ENCODE measurements at regions not wholly inside any gene's neighbourhood (a gene's known extent, or its start where the extent isn't known, plus 50 kb on each side); places are given as distances from the start of the nearest gene placed in this dataset.
"Not testable (repeated sequence)": the region's sequence is repeated elsewhere in the genome, so short reads cannot be mapped to it uniquely, and the experiment has no call there.

GRCh38 chr14:105858676-105859025 lies 332.3 kb downstream of the TMEM121 start:
- DNase-seq (ENCODE audit: low read depth in 1 of 2, low spot score in 1 of 2) = no peak
- no peak overlapping the region for H3K4me3 ChIP-seq (replicated peaks; ENCODE audit: insufficient read depth, low read length)
- no peaks in the 10 kb centered on the region for H3K27me3 ChIP-seq (ENCODE audit: insufficient read depth, poor library complexity, severe bottlenecking)

GRCh38 chr14:105859073-105859716 lies 332.8 kb downstream of the TMEM121 start:
- not testable (repeated sequence) for H3K4me3 ChIP-seq (replicated peaks; ENCODE audit: insufficient read depth, low read length); H3K27me3 ChIP-seq (ENCODE audit: insufficient read depth, poor library complexity, severe bottlenecking); DNase-seq (ENCODE audit: low read depth in 1 of 2, low spot score in 1 of 2); H3K27ac ChIP-seq (replicated peaks)

More at GRCh38 chr14:105858676-105859025, 332.3 kb downstream of the TMEM121 start:
- no peak overlapping the region for H3K27ac ChIP-seq (replicated peaks)
- TF ChIP-seq, protein P1, sequence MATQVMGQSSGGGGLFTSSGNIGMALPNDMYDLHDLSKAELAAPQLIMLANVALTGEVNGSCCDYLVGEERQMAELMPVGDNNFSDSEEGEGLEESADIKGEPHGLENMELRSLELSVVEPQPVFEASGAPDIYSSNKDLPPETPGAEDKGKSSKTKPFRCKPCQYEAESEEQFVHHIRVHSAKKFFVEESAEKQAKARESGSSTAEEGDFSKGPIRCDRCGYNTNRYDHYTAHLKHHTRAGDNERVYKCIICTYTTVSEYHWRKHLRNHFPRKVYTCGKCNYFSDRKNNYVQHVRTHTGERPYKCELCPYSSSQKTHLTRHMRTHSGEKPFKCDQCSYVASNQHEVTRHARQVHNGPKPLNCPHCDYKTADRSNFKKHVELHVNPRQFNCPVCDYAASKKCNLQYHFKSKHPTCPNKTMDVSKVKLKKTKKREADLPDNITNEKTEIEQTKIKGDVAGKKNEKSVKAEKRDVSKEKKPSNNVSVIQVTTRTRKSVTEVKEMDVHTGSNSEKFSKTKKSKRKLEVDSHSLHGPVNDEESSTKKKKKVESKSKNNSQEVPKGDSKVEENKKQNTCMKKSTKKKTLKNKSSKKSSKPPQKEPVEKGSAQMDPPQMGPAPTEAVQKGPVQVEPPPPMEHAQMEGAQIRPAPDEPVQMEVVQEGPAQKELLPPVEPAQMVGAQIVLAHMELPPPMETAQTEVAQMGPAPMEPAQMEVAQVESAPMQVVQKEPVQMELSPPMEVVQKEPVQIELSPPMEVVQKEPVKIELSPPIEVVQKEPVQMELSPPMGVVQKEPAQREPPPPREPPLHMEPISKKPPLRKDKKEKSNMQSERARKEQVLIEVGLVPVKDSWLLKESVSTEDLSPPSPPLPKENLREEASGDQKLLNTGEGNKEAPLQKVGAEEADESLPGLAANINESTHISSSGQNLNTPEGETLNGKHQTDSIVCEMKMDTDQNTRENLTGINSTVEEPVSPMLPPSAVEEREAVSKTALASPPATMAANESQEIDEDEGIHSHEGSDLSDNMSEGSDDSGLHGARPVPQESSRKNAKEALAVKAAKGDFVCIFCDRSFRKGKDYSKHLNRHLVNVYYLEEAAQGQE (IDR thresholded peaks at IDR 0.05; ENCODE audit: insufficient replicate concordance, low read depth) = no peak
- TF ChIP-seq CTCF (IDR thresholded peaks at IDR 0.05; ENCODE audit: insufficient read depth, low read length) (no peak), SPI1 (IDR thresholded peaks at IDR 0.05; ENCODE audit: borderline replicate concordance, low read depth) (no peak), POLR2AphosphoS5 (IDR thresholded peaks at IDR 0.05; ENCODE audit: low read depth) (no peak), GABPA (IDR thresholded peaks at IDR 0.05; ENCODE audit: low read depth) (no peak)

GRCh38 chr14:105859717-105860614 lies 333.6 kb downstream of the TMEM121 start:
- no peak for DNase-seq (ENCODE audit: low read depth in 1 of 2, low spot score in 1 of 2)
- H3K27ac ChIP-seq (replicated peaks) = no peak overlapping the region
- no peak for TF ChIP-seq SPI1 (IDR thresholded peaks at IDR 0.05; ENCODE audit: borderline replicate concordance, low read depth)
- no peak for TF ChIP-seq CTCF (IDR thresholded peaks at IDR 0.05; ENCODE audit: insufficient read depth, low read length)
- no peak for TF ChIP-seq GABPA (IDR thresholded peaks at IDR 0.05; ENCODE audit: low read depth)
- TF ChIP-seq POLR2AphosphoS5 (IDR thresholded peaks at IDR 0.05; ENCODE audit: low read depth) = no peak
- TF ChIP-seq, protein P1 (IDR thresholded peaks at IDR 0.05; ENCODE audit: insufficient replicate concordance, low read depth) = no peak
- no peaks in the 10 kb centered on the region for H3K27me3 ChIP-seq (ENCODE audit: insufficient read depth, poor library complexity, severe bottlenecking)
- H3K4me3 ChIP-seq (replicated peaks; ENCODE audit: insufficient read depth, low read length) = no peak overlapping the region
